Endothelial cell of umbilical vein (primary cell): ENCODE measurements at regions not wholly inside any gene's neighbourhood (a gene's known extent, or its start where the extent isn't known, plus 50 kb on each side); places are given as distances from the start of the nearest gene placed in this dataset.

ENCODE experiments used
- BruUV-seq: library from RNA; stranded (reverse); fragments of 400-500 nt; replicated peaks from 2 replicates; lab custom pipeline; 2021; lab: Mats Ljungman, UMichigan
- CTCF ChIA-PET: fragments of 300-600, 350-600 bp; sonication (Branson Sonifier 250); formaldehyde crosslinking; loops from one replicate; lab custom pipeline; 2021; ENCODE audit warnings: antibody characterized with exemption, inconsistent platforms; lab: Charles Lee
- POLR2A ChIA-PET: fragments of 300-600, 350-600 bp; sonication (Branson Sonifier 250); formaldehyde crosslinking; loops from one replicate; lab custom pipeline; 2021; ENCODE audit warnings: antibody characterized with exemption, inconsistent platforms; lab: Charles Lee
- DNase-seq: peaks from one replicate; pipeline ENCODE4 v3.0.0-alpha.2; 2011; ENCODE audit warnings: low read depth, low spot score
- FAIRE-seq: peaks from 2 replicates; lab custom pipeline; 2011; peaks lifted over from hg19 to GRCh38; lab: Jason Lieb, UNC
- H2AFZ ChIP-seq: 2 replicates; pipeline ENCODE4 v1.6.0; 2012; ENCODE audit warnings: low read depth, low read length, control low read depth, inconsistent platforms
- H3K27ac ChIP-seq: 2 replicates; pipeline ENCODE4 v1.5.1; 2011; ENCODE audit warnings: low read depth, mild to moderate bottlenecking, control low read depth, low read length, moderate library complexity; ENCODE audit not compliant: insufficient read depth
- H3K27me3 ChIP-seq, 2 experiments: 2 replicates each; pipeline versions ENCODE4 v1.6.0 to v1.6.1; 2011; ENCODE audit warnings: low read length in 2 of 2, mixed read lengths in 1 of 2; ENCODE audit not compliant: control insufficient read depth in 2 of 2, insufficient read depth in 2 of 2
- H3K36me3 ChIP-seq, 2 experiments: 2 replicates in 1 of 2; 3 replicates in 1 of 2; pipeline ENCODE4 v1.5.1; 2011; ENCODE audit warnings: low read length in 2 of 2, mild to moderate bottlenecking in 1 of 2, moderate library complexity in 1 of 2; ENCODE audit not compliant: control insufficient read depth in 2 of 2, insufficient read depth in 2 of 2; ENCODE audit errors: extremely low read depth in 1 of 2
- H3K4me1 ChIP-seq: 3 replicates; pipeline ENCODE4 v1.5.1; 2011; ENCODE audit warnings: mild to moderate bottlenecking, low read length; ENCODE audit not compliant: control insufficient read depth, insufficient read depth; ENCODE audit errors: extremely low read depth
- H3K4me2 ChIP-seq: 2 replicates; pipeline ENCODE4 v1.6.1; 2011; ENCODE audit warnings: low read length, control low read depth, mixed read lengths; ENCODE audit not compliant: insufficient read depth
- H3K4me3 ChIP-seq, 3 experiments: fragments of 200-600 bp in 1 of 3; sonication (generic), shearing (Covaris generic) in 1 of 3; replicated peaks in 1 of 3; 2 replicates each; pipeline ENCODE4 v1.5.1; 2011 to 2016; ENCODE audit warnings: control low read depth in 3 of 3, low read length in 3 of 3, mild to moderate bottlenecking in 2 of 3, inconsistent platforms in 1 of 3, low read depth in 1 of 3, moderate library complexity in 1 of 3; ENCODE audit not compliant: insufficient read depth in 1 of 3
- H3K79me2 ChIP-seq: 2 replicates; pipeline ENCODE4 v1.6.0; 2012; ENCODE audit warnings: low read length, inconsistent platforms; ENCODE audit not compliant: control insufficient read depth, insufficient read depth
- H3K9ac ChIP-seq: replicated peaks from 2 replicates; pipeline ENCODE3; 2011; ENCODE audit warnings: low read length, control low read depth; ENCODE audit not compliant: insufficient read depth; ENCODE audit errors: extremely low read depth
- H3K9me1 ChIP-seq: replicated peaks from 3 replicates; pipeline ENCODE4 v1.6.0; 2011; ENCODE audit warnings: mild to moderate bottlenecking, low read length; ENCODE audit not compliant: control insufficient read depth, insufficient read depth; ENCODE audit errors: extremely low read depth
- H3K9me3 ChIP-seq: replicated peaks from 2 replicates; pipeline ENCODE4 v1.5.1; 2012; ENCODE audit warnings: low read length, inconsistent platforms; ENCODE audit not compliant: control insufficient read depth, insufficient read depth
- H4K20me1 ChIP-seq: replicated peaks from 2 replicates; pipeline ENCODE3; 2011; ENCODE audit warnings: mild to moderate bottlenecking, low read length; ENCODE audit not compliant: control insufficient read depth, insufficient read depth; ENCODE audit errors: extremely low read depth
- EZH2 ChIP-seq: IDR thresholded peaks from 2 replicates; pipeline ENCODE4 v1.6.1; 2012; ENCODE audit warnings: borderline replicate concordance, low read depth, mild to moderate bottlenecking, moderate library complexity, low read length, inconsistent platforms; ENCODE audit not compliant: severe bottlenecking
- FOS ChIP-seq: IDR thresholded peaks from 2 replicates; pipeline ENCODE4 v1.6.1; 2011; ENCODE audit warnings: mild to moderate bottlenecking, low read length, moderate library complexity, borderline replicate concordance; ENCODE audit not compliant: insufficient read depth
- GATA2 ChIP-seq: IDR thresholded peaks from 2 replicates; pipeline ENCODE4 v1.7.0; 2011; ENCODE audit warnings: low read depth, mild to moderate bottlenecking, moderate library complexity, mixed read lengths, low read length; ENCODE audit not compliant: insufficient read length, insufficient read depth
- JUN ChIP-seq: IDR thresholded peaks from 2 replicates; pipeline ENCODE4 v1.6.1; 2011; ENCODE audit warnings: borderline replicate concordance, low read depth; ENCODE audit not compliant: insufficient read length, insufficient read depth
- MYC ChIP-seq: IDR thresholded peaks from one replicate; pipeline ENCODE4 v1.6.1; 2011; ENCODE audit warnings: mild to moderate bottlenecking, low read depth, low read length
- POLR2A ChIP-seq: IDR thresholded peaks from 2 replicates; pipeline ENCODE4 v1.6.1; 2012; ENCODE audit warnings: low read depth, mild to moderate bottlenecking, control low read depth, low read length
- POLR2AphosphoS5 ChIP-seq: IDR thresholded peaks from 2 replicates; pipeline ENCODE4 v1.6.1; 2012; ENCODE audit warnings: low read depth, mild to moderate bottlenecking, control low read depth, low read length, moderate library complexity; ENCODE audit not compliant: insufficient read depth
- dilution Hi-C: fragments of 300-500 bp; cut with MboI; formaldehyde crosslinking; loops from one replicate; pipeline ENCODE4 v1.15.0; 2019; ENCODE audit warnings: low sequenced_read_pairs; ENCODE audit not compliant: extremely low pct_ligation_motif_present
- intact Hi-C: fragments of 100-400 bp; cut with micrococcal nuclease; formaldehyde crosslinking; loops from one replicate; pipeline ENCODE4 v1.10.0; 2022
- TF ChIP-seq, protein P1 (sequence below): IDR thresholded peaks from 2 replicates; pipeline ENCODE4 v1.6.1; 2011; ENCODE audit not compliant: insufficient read depth, insufficient read length
- TF ChIP-seq, protein P2 (sequence below), 2 donors: IDR thresholded peaks; 1 replicate in 1 of 2; 2 replicates in 1 of 2; pipeline ENCODE4 v1.5.1; 2011; ENCODE audit warnings: low read length in 2 of 2, mild to moderate bottlenecking in 2 of 2, moderate library complexity in 2 of 2, control low read depth in 1 of 2, inconsistent platforms in 1 of 2, low read depth in 1 of 2; ENCODE audit not compliant: insufficient read depth in 1 of 2; ENCODE audit errors: extremely low read depth in 1 of 2

DNA sequence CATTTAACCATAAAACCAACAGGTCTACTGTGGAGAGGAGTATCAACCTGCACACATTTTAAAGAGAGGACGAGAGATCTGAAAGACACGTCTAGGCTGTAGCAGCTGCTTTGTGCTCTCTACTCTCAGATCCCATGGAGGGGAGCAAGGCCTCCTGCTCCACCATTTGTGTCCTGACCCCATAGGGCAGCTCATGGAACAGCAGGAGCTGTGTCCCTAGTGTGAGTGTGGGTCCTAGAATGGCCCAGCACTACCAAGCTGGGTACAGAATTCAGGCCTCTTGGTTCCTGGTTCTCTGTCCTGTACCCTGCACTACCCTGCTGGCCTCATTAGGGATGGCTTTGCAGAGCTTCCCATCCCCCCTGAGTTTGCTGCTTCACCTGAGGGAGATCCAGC, 76.5 kb downstream of the DHCR7 start:
- FAIRE-seq: no peak
- TF ChIP-seq POLR2A (no peak), MYC (no peak), FOS (no peak), GATA2 (no peak), POLR2AphosphoS5 (no peak), EZH2 (no peak), JUN (no peak)
- TF ChIP-seq, protein P1, sequence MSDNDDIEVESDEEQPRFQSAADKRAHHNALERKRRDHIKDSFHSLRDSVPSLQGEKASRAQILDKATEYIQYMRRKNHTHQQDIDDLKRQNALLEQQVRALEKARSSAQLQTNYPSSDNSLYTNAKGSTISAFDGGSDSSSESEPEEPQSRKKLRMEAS: no peak
- TF ChIP-seq, protein P2, sequence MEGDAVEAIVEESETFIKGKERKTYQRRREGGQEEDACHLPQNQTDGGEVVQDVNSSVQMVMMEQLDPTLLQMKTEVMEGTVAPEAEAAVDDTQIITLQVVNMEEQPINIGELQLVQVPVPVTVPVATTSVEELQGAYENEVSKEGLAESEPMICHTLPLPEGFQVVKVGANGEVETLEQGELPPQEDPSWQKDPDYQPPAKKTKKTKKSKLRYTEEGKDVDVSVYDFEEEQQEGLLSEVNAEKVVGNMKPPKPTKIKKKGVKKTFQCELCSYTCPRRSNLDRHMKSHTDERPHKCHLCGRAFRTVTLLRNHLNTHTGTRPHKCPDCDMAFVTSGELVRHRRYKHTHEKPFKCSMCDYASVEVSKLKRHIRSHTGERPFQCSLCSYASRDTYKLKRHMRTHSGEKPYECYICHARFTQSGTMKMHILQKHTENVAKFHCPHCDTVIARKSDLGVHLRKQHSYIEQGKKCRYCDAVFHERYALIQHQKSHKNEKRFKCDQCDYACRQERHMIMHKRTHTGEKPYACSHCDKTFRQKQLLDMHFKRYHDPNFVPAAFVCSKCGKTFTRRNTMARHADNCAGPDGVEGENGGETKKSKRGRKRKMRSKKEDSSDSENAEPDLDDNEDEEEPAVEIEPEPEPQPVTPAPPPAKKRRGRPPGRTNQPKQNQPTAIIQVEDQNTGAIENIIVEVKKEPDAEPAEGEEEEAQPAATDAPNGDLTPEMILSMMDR (IDR thresholded peaks at IDR 0.05; ENCODE audit: extremely low read depth in 1 of 2, insufficient read depth in 1 of 2, low read depth in 1 of 2, low read length in 2 of 2): no peak
- no peaks in the 10 kb centered on the region for H3K79me2 ChIP-seq
- H2AFZ ChIP-seq: no peak overlapping the region
- no peaks in the 10 kb centered on the region for H4K20me1 ChIP-seq
- no peaks in the 10 kb centered on the region for H3K36me3 ChIP-seq
- H3K4me1 ChIP-seq: no peaks in the 10 kb centered on the region
- dilution Hi-C loops: no loop called here
- ChIA-PET POLR2A (no interaction called here), CTCF (no interaction called here)
- H3K27ac ChIP-seq: no peak overlapping the region
- DNase-seq: no peak
- intact Hi-C loops: no loop called here
- no peaks in the 10 kb centered on the region for H3K27me3 ChIP-seq
- no peaks in the 10 kb centered on the region for H3K9me1 ChIP-seq
- H3K4me3 ChIP-seq: no peak overlapping the region
- peaks cover 3% of the 10 kb centered on the region for H3K9me3 ChIP-seq
- no TSS peak for BruUV-seq
- no peak overlapping the region for H3K4me2 ChIP-seq
- no peak overlapping the region for H3K9ac ChIP-seq
